ENCODE measurements at regions not wholly inside any gene's neighbourhood (a gene's known extent, or its start where the extent isn't known, plus 50 kb on each side); places are given as distances from the start of the nearest gene placed in this dataset.
"Not testable (repeated sequence)": the region's sequence is repeated elsewhere in the genome, so short reads cannot be mapped to it uniquely, and the experiment has no call there.

DNA sequence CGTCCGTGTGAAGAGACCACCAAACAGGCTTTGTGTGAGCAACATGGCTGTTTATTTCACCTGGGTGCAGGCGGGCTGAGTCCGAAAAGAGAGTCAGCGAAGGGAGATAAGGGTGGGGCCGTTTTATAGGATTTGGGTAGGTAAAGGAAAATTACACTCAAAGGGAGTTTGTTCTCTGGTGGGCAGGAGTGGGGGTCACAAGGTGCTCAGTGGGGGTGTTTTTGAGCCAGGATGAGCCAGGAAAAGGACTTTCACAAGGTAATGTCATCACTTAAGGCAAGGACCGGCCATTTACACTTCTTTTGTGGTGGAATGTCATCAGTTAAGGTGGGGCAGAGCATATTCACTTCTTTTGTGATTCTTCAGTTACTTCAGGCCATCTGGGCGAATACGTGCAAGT, 488.7 kb upstream of the ZP4 start:
- DNase-seq (ENCODE audit: low read depth): not testable (repeated sequence)

DNA sequence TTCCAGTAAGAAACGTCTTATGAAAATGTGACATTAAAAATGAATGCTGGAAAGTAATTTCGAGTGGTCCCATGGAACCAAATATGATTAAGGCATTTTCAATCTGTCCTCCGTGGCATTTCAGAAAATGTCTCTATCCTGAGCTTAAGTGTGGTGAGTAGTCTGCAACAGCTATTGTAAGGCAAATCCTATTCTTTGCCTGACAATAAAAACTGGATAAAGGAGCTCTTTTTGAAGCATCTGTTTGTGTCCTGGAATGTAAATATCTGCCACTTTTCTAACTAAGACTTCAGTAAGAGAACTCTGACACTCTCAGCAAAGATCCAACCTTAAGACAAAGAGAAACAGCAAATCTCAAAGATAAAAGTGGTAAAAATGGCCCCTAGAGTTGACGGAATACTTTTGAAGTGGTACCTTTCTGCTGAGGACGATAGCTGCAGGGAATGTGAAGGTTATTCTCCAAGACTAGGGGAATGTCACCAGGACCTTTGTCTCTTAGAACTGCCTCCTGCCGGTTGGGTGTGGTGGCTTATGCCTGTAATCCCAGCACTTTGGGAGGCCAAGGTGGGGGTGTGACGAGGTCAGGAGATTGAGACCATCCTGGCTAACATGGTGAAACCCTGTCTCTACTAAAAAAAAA, 486.7 kb upstream of the ZP4 start:
- DNase-seq (ENCODE audit: low read depth): no peak

DNA sequence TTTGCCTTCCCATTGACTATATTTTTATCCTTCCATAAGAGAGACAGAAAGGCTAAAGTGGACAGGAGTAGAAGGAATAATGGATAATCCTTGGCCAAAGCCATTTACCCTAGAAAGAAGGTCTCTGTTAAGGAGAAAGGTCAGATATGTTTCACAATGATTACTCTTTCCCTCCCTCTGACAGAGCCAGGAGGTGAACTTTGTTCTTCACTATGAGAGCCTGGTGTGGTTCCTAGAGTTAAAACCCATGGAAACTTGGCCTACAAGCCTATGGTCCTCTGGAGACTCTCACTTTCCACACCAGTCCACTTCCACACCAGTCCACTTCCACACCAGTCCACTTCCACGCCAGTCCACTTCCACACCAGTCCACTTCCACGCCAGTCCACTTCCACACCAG, 479.9 kb upstream of the ZP4 start:
- DNase-seq (ENCODE audit: low read depth): no peak

GRCh38 chr1:238364214-238364892, 473.6 kb upstream of the ZP4 start:
- no peak for DNase-seq (ENCODE audit: low read depth)

- DNase-seq (ENCODE audit: low read depth): no peak
Observed at GRCh38 chr1:238360474-238360873, 469.8 kb upstream of the ZP4 start.

GRCh38 chr1:238350471-238350870, 459.7 kb upstream of the ZP4 start:
- no peak for DNase-seq (ENCODE audit: low read depth)

DNA sequence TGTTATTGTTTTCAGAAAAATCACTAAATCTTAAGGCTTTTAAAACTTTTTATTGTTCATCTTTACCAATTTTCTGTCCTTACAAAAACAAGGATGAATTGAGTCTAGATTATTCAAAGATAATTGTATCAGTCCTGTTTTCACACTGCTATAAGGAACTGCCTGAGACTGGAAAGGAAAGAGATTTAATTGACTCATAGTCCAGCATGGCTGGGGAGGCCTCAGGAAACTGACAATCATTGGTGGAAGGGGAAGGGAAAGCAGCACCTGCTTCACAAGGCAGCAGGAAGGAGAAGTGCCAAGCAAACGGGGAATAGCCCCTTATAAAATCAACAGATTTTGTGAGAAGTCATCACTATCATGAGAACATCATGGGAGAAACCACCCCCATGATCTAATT, 455.6 kb upstream of the ZP4 start:
- DNase-seq (ENCODE audit: low read depth): no peak

- DNase-seq (ENCODE audit: low read depth): no peak
Observed at GRCh38 chr1:238345837-238346236, 455.1 kb upstream of the ZP4 start.

- no peak for DNase-seq (ENCODE audit: low read depth)
Observed at GRCh38 chr1:238343852-238344251, 453.1 kb upstream of the ZP4 start.

DNA sequence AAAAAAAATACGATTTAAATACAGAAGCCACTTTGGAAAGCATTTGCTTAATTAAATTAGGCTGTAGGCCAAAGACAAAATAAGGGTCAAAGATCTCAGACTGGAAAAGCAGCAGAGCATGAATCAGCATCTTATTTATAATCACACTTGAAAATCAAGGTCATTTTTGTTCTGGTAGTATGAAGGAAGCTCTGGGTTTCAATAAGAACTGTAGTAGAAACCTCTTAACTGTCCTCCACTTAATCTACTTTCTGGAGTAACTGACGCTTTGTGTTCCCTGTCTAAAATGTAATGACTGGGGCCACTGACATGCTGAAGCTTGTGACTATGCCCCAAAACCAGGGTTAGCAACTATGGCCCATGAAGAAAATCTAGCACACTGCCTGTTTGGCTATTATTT, 450.7 kb upstream of the ZP4 start:
- DNase-seq (ENCODE audit: low read depth): no peak

- DNase-seq (ENCODE audit: low read depth): no peak
Observed at GRCh38 chr1:238340989-238341388, 450.3 kb upstream of the ZP4 start.

DNA sequence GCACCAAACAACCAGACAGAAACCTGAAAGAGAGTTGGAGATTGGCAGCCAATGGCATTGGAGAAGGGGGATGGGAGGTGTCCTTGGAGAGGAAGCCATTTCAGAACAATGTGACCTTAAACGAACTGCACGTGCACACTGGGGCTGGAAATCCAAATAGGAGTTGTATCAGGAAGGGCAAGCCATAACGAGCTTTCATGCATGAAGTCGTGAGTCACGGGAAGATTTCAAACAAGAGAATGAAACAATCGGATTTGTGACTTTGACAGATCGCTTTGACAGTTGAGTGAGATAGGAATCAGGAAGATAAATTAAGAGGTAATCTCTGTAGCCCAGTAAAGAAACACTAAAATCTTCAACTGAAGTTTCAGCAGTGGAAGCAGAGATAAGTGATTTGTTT, 445.8 kb upstream of the ZP4 start:
- DNase-seq (ENCODE audit: low read depth): no peak

GRCh38 chr1:238334170-238334569, 443.4 kb upstream of the ZP4 start:
- DNase-seq (ENCODE audit: low read depth): no peak

GRCh38 chr1:238331557-238331956, 440.8 kb upstream of the ZP4 start:
- DNase-seq (ENCODE audit: low read depth): no peak

DNA sequence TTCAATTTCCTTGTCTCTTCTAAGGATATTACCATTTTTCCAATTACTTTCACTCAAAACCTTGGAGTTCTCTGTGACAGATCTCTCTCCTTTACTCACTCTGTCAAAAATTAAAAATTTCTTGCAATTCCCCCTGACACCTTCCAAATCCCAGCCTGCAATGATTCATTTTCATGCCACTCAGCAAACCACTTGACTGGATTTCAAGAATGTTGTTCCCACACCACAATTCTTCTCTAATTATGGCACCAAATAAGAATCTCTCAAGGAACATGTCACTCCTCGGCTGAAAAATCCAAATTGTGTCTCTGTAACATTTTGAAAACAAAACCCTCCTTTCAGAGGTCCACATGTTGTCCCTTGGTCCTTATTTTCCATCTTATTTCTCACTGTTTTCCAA, 438.9 kb upstream of the ZP4 start:
- no peak for DNase-seq (ENCODE audit: low read depth)

DNA sequence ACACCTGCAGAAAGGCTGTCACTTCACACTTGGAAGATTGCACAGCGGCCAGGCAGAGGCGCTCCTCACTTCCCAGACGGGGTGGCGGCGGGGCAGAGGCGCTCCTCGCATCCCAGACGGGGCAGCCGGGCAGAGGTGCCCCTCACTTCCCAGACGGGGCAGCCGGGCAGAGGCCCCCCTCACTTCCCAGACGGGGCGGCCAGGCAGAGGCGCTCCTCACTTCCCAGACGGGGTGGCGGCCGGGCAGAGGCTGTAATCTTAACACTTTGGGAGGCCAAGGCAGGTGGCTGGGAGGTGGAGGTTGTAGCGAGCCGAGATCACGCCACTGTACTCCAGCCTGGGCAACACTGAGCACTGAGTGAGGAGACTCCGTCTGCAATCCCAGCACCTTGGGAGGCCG, 436.3 kb upstream of the ZP4 start:
- DNase-seq (ENCODE audit: low read depth): not testable (repeated sequence)

- not testable (repeated sequence) for DNase-seq (ENCODE audit: low read depth)
Observed at GRCh38 chr1:238326479-238326878, 435.8 kb upstream of the ZP4 start.

- DNase-seq (ENCODE audit: low read depth): no peak
Observed at GRCh38 chr1:238324211-238324864, 433.6 kb upstream of the ZP4 start.

DNA sequence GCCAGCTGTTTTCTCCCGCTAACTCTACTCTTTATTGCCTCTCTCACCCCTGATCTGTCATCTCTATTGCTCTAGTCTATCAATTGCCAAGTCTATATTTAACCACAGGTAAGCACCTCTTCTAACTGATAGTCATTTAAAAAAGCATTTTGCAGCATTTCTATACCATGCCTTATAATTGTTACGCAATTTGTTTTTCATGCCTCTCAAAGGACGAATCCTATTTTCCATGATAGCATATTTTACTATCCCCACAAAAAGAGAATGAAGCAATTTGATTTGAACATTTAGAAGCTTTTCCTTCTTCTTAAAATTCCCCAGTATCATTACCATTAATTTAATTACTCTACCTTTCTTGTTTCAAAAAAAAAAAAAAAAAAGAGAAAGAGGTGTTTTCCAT, 432.8 kb upstream of the ZP4 start:
- DNase-seq (ENCODE audit: low read depth): no peak

DNA sequence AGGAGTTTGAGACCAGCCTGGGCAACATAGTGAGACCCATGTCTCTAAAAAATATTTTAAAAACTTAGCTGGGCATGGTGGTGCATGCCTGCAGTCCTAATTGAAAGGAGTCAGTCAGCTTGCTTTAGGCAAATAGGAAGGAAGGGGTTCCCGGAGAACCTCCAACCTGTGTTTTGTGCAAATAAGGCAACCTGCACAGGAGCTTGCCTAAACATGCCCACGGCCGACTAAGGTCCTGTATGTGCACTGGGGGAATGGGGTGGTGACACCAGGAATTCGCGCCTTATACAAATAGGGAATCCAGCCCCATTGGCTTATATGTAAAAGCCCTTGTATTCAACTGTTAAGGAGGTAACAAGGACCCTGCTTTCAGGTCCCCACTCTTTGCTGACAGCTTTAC, 429.2 kb upstream of the ZP4 start:
- no peak for DNase-seq (ENCODE audit: low read depth)

GRCh38 chr1:238318294-238319110, 427.8 kb upstream of the ZP4 start:
- DNase-seq (ENCODE audit: low read depth): no peak

DNA sequence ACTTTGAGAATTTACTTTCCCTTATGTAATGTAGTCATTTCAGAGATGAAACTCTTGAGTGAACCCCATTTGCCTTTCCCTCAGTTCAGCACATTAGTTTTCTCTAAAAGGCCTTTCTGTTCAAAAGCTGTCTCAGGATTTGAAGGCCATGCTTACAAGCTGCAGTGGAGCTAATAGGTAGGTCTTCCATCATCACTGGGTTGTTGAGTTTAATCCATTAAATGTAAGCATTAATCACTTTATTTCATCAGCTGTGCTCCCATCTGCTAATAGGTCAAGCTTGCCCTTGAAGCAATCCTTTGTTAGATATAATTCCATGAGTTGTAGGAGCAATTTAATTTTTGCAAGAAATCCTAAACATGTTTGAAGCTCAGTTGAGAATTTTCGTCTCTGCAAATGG, 422.2 kb upstream of the ZP4 start:
- no peak for DNase-seq (ENCODE audit: low read depth)

Measured in forelimb muscle (tissue), 1 donor.